Fibroblast of skin of right quadriceps (primary cell): ENCODE measurements at regions not wholly inside any gene's neighbourhood (a gene's known extent, or its start where the extent isn't known, plus 50 kb on each side); places are given as distances from the start of the nearest gene placed in this dataset.

Experiments used
- DNase-seq: peaks from one replicate; pipeline ENCODE4 v3.0.0-alpha.2; 2013

GRCh38 chr13:111971891-111972780 is 94.8 kb upstream of the SOX1 start:
- no peak for DNase-seq

- no peak for DNase-seq
Measured at GRCh38 chr13:111973186-111973585, 93.8 kb upstream of the SOX1 start.

- no peak for DNase-seq
Measured at GRCh38 chr13:111973605-111974340, 93.2 kb upstream of the SOX1 start.

GRCh38 chr13:111974341-111974640 is 92.7 kb upstream of the SOX1 start:
- no peak for DNase-seq

- no peak for DNase-seq
Measured at GRCh38 chr13:111975539-111976473, 91.1 kb upstream of the SOX1 start.

GRCh38 chr13:111976474-111977178 is 90.3 kb upstream of the SOX1 start:
- no peak for DNase-seq

GRCh38 chr13:111977179-111977506 is 89.8 kb upstream of the SOX1 start:
- no peak for DNase-seq

GRCh38 chr13:111978546-111978945 is 88.4 kb upstream of the SOX1 start:
- DNase-seq: no peak

GRCh38 chr13:111980146-111980929 is 86.6 kb upstream of the SOX1 start:
- no peak for DNase-seq

- no peak for DNase-seq
Measured at GRCh38 chr13:111981006-111981405, 85.9 kb upstream of the SOX1 start.

GRCh38 chr13:111981446-111982165 is 85.3 kb upstream of the SOX1 start:
- no peak for DNase-seq

- no peak for DNase-seq
Measured at GRCh38 chr13:111984349-111984748, 82.6 kb upstream of the SOX1 start.

GRCh38 chr13:111990362-111990761 is 76.6 kb upstream of the SOX1 start:
- DNase-seq: no peak

GRCh38 chr13:111992911-111993310 is 74.0 kb upstream of the SOX1 start:
- no peak for DNase-seq

- DNase-seq: no peak
Measured at GRCh38 chr13:111993691-111994090, 73.3 kb upstream of the SOX1 start.

- no peak for DNase-seq
Measured at GRCh38 chr13:111994578-111994977, 72.4 kb upstream of the SOX1 start.

GRCh38 chr13:111999352-111999751 is 67.6 kb upstream of the SOX1 start:
- DNase-seq: no peak

- no peak for DNase-seq
Measured at GRCh38 chr13:112000888-112001287, 66.1 kb upstream of the SOX1 start.

GRCh38 chr13:112001571-112001970 is 65.4 kb upstream of the SOX1 start:
- DNase-seq: no peak

- DNase-seq: no peak
Measured at GRCh38 chr13:112003396-112003795, 63.6 kb upstream of the SOX1 start.

GRCh38 chr13:112003941-112004340 is 63.0 kb upstream of the SOX1 start:
- DNase-seq: no peak
